ENCODE measurements at regions not wholly inside any gene's neighbourhood (a gene's known extent, or its start where the extent isn't known, plus 50 kb on each side); places are given as distances from the start of the nearest gene placed in this dataset.

DNA sequence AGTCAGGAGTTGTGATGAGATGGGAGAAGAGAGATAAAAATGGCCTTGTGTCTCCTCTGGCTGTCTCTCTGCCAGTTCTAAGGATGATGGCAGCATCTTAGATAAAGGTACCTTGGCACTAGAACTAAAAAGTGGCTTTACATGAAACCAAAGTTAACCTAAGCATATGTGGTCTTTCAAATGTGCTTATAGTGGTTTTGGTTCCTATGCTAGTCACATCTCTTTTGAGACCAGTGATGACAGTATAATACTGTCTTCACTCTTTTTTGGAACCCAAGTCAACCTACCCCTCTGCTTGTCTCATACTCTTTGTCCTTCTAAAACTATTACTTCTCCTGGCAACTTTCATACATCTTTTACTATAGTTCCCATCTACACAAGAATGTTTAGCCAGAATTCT, 142.2 kb upstream of the SATB1 start:
- Mint-ChIP-seq H3K4me3 (no peak overlapping the region), H3K27me3 (ENCODE audit: low read depth) (no peaks in the 10 kb centered on the region), H3K9me3 (no peaks in the 10 kb centered on the region), H3K27ac (ENCODE audit: unreplicated experiment) (no peak overlapping the region), H3K36me3 (ENCODE audit: low read depth) (no peaks in the 10 kb centered on the region), H3K4me1 (peaks cover 10% of the 10 kb centered on the region)
- TF ChIP-seq, protein P1, sequence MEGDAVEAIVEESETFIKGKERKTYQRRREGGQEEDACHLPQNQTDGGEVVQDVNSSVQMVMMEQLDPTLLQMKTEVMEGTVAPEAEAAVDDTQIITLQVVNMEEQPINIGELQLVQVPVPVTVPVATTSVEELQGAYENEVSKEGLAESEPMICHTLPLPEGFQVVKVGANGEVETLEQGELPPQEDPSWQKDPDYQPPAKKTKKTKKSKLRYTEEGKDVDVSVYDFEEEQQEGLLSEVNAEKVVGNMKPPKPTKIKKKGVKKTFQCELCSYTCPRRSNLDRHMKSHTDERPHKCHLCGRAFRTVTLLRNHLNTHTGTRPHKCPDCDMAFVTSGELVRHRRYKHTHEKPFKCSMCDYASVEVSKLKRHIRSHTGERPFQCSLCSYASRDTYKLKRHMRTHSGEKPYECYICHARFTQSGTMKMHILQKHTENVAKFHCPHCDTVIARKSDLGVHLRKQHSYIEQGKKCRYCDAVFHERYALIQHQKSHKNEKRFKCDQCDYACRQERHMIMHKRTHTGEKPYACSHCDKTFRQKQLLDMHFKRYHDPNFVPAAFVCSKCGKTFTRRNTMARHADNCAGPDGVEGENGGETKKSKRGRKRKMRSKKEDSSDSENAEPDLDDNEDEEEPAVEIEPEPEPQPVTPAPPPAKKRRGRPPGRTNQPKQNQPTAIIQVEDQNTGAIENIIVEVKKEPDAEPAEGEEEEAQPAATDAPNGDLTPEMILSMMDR (conservative IDR thresholded peaks at IDR 0.05) = no peak
- DNase-seq (ENCODE audit: low read depth, low spot score) = no peak

DNA sequence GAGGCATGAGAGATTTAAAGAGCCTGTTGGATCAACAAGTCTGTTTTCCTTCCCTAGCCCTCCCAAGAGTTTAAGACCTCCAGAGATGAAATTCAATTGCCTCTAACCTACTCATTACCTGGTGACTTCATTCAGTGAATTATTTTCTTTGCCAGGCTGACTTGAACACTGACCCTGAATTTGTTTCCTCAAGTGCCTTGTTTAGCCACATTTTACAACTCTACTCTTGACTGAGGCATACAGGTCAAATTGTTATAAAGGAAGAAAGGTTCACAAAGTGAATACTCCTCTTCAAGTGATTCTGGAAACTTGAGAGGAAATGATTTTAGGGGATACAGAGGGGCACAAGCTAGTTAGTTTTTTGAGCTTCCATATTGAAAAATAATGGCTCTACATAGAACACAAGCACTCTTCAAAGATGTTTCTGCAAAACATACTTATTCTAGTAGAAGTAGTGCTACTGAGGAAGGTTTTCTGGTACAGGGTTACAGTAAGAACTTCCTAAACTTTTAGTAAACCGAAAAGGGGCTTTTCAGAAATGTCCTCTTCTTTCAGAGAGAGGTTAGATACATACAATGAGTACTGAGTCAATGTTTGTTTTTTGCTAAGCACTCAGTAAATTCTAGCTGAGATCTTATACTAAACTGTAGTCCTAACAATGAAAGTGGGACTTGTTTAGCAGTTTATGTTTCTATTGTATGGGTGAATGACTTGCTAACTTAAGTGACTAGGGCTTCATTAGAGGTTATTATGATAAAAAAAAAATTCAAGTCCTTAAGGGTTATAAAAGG, 137.4 kb upstream of the SATB1 start:
- H3K4me1 Mint-ChIP-seq = peaks cover 13% of the 10 kb centered on the region
- TF ChIP-seq, protein P1 (conservative IDR thresholded peaks at IDR 0.05) = no peak
- no peak for DNase-seq (ENCODE audit: low read depth, low spot score)
- H3K36me3 Mint-ChIP-seq (ENCODE audit: low read depth) = no peaks in the 10 kb centered on the region
- no peak overlapping the region for H3K4me3 Mint-ChIP-seq
- H3K27ac Mint-ChIP-seq (ENCODE audit: unreplicated experiment) = no peak overlapping the region
- H3K27me3 Mint-ChIP-seq (ENCODE audit: low read depth) = no peaks in the 10 kb centered on the region
- H3K9me3 Mint-ChIP-seq = peaks cover 2% of the 10 kb centered on the region

DNA sequence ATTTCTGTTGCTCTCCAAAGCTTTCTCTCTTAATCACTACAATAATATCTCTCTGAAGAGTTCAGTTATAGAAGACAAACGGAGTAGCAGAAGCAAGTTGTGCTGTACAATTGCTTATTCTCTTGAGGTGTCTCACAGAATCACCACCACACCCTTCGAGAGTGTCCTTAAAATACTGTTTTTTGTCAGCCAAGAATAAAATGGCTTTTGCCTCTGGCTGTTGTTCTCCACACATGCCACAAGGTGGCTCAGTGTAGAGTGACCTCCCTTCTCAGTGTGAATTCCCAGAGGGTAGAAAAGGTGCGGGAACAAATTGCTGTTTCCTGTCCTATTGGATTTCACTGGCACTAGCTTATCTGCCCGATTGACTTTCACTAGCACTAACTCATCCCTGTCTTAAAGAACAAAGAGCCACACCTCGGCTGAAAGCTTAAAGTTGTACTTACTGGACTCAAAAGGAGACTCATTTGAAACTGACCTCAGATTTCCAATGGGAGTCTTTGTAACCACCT, 134.2 kb upstream of the SATB1 start:
- H3K36me3 Mint-ChIP-seq (ENCODE audit: low read depth) = no peaks in the 10 kb centered on the region
- no peak overlapping the region for H3K4me3 Mint-ChIP-seq
- peaks cover 3% of the 10 kb centered on the region for H3K4me1 Mint-ChIP-seq
- TF ChIP-seq, protein P1 (conservative IDR thresholded peaks at IDR 0.05) = peak; percentile 84
- peak; percentile 30 for DNase-seq (ENCODE audit: low read depth, low spot score)
- H3K9me3 Mint-ChIP-seq = peaks cover 2% of the 10 kb centered on the region
- no peaks in the 10 kb centered on the region for H3K27me3 Mint-ChIP-seq (ENCODE audit: low read depth)
- H3K27ac Mint-ChIP-seq (ENCODE audit: unreplicated experiment) = no peak overlapping the region

DNA sequence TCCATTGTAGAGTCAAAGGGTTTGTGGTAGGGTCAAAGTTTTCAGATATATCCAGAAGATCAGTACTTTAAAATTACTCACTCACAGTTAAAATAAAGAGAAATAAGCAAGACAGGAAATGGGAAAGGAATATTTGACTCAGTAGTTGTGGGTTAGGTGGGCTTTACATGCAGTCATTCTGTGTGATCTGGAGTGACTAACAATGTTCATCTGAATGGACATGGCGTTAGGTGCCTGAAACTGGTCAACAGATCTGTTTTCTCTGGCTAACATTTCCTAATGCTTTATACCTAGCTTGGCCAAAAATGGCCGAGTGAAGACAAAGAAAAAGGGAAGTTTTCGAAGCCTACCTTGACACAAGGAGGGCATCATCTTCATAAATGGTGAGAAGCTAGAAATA, 133.4 kb upstream of the SATB1 start:
- no peak overlapping the region for H3K27ac Mint-ChIP-seq (ENCODE audit: unreplicated experiment)
- no peaks in the 10 kb centered on the region for H3K36me3 Mint-ChIP-seq (ENCODE audit: low read depth)
- H3K9me3 Mint-ChIP-seq = peaks cover 2% of the 10 kb centered on the region
- H3K4me3 Mint-ChIP-seq = no peak overlapping the region
- H3K4me1 Mint-ChIP-seq = peaks cover 3% of the 10 kb centered on the region
- no peak for DNase-seq (ENCODE audit: low read depth, low spot score)
- no peaks in the 10 kb centered on the region for H3K27me3 Mint-ChIP-seq (ENCODE audit: low read depth)
- TF ChIP-seq, protein P1 (conservative IDR thresholded peaks at IDR 0.05) = no peak

DNA sequence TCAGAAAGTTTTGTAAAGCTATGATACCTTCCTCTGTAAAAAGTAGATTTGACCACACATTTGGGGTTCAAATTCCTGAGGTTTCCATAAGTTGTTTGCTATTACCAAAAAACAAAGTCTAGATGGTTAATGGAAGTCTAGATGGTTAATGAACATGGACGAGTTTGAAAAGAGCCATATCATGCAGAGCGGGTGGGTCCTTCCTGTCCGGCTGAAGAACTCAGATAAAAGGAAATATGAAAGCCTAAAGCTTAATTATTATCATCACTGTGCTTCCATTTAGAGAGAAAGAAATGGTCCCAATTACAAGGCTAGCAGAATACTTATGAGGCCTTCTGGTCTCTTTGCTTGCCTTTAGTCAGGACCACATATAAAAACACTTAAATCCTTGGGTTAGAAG, 132.1 kb upstream of the SATB1 start:
- peaks cover 2% of the 10 kb centered on the region for H3K9me3 Mint-ChIP-seq
- peaks cover 3% of the 10 kb centered on the region for H3K4me1 Mint-ChIP-seq
- no peak for DNase-seq (ENCODE audit: low read depth, low spot score)
- no peak overlapping the region for H3K4me3 Mint-ChIP-seq
- TF ChIP-seq, protein P1 (conservative IDR thresholded peaks at IDR 0.05) = no peak
- H3K36me3 Mint-ChIP-seq (ENCODE audit: low read depth) = no peaks in the 10 kb centered on the region
- H3K27ac Mint-ChIP-seq (ENCODE audit: unreplicated experiment) = no peak overlapping the region
- no peaks in the 10 kb centered on the region for H3K27me3 Mint-ChIP-seq (ENCODE audit: low read depth)

All from neural crest cell (in vitro differentiated cells).